H1 (cell line): ENCODE measurements at regions not wholly inside any gene's neighbourhood (a gene's known extent, or its start where the extent isn't known, plus 50 kb on each side); places are given as distances from the start of the nearest gene placed in this dataset.

Experiments used
- TF ChIP-seq, protein P1 (sequence below): fragments of 300-600 bp; sonication (generic); IDR thresholded peaks from 2 replicates; pipeline ENCODE4 v1.7.1; 2012; ENCODE audit warnings: low read length, moderate library complexity, mild to moderate bottlenecking, inconsistent platforms; ENCODE audit not compliant: insufficient replicate concordance

DNA sequence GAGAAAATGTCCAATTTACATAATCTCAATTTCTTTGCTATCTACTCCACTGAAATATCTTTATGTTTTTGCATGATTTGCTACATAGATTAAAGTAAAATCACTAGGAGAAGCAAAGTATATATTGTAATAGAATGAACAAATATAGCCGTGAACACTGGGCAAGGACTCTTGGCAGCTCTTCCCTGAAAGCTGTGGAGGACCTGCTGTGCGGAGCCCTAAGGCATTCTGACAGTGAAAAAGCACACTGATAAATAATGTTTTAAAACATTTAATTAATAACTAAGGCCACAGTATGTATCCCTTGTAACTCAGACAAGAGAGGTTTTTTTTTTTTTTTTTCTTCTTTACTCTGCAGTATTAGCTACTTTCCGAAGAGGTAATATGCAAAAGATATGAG, 256.1 kb upstream of the DPYD start (continued):
- TF ChIP-seq, protein P1, sequence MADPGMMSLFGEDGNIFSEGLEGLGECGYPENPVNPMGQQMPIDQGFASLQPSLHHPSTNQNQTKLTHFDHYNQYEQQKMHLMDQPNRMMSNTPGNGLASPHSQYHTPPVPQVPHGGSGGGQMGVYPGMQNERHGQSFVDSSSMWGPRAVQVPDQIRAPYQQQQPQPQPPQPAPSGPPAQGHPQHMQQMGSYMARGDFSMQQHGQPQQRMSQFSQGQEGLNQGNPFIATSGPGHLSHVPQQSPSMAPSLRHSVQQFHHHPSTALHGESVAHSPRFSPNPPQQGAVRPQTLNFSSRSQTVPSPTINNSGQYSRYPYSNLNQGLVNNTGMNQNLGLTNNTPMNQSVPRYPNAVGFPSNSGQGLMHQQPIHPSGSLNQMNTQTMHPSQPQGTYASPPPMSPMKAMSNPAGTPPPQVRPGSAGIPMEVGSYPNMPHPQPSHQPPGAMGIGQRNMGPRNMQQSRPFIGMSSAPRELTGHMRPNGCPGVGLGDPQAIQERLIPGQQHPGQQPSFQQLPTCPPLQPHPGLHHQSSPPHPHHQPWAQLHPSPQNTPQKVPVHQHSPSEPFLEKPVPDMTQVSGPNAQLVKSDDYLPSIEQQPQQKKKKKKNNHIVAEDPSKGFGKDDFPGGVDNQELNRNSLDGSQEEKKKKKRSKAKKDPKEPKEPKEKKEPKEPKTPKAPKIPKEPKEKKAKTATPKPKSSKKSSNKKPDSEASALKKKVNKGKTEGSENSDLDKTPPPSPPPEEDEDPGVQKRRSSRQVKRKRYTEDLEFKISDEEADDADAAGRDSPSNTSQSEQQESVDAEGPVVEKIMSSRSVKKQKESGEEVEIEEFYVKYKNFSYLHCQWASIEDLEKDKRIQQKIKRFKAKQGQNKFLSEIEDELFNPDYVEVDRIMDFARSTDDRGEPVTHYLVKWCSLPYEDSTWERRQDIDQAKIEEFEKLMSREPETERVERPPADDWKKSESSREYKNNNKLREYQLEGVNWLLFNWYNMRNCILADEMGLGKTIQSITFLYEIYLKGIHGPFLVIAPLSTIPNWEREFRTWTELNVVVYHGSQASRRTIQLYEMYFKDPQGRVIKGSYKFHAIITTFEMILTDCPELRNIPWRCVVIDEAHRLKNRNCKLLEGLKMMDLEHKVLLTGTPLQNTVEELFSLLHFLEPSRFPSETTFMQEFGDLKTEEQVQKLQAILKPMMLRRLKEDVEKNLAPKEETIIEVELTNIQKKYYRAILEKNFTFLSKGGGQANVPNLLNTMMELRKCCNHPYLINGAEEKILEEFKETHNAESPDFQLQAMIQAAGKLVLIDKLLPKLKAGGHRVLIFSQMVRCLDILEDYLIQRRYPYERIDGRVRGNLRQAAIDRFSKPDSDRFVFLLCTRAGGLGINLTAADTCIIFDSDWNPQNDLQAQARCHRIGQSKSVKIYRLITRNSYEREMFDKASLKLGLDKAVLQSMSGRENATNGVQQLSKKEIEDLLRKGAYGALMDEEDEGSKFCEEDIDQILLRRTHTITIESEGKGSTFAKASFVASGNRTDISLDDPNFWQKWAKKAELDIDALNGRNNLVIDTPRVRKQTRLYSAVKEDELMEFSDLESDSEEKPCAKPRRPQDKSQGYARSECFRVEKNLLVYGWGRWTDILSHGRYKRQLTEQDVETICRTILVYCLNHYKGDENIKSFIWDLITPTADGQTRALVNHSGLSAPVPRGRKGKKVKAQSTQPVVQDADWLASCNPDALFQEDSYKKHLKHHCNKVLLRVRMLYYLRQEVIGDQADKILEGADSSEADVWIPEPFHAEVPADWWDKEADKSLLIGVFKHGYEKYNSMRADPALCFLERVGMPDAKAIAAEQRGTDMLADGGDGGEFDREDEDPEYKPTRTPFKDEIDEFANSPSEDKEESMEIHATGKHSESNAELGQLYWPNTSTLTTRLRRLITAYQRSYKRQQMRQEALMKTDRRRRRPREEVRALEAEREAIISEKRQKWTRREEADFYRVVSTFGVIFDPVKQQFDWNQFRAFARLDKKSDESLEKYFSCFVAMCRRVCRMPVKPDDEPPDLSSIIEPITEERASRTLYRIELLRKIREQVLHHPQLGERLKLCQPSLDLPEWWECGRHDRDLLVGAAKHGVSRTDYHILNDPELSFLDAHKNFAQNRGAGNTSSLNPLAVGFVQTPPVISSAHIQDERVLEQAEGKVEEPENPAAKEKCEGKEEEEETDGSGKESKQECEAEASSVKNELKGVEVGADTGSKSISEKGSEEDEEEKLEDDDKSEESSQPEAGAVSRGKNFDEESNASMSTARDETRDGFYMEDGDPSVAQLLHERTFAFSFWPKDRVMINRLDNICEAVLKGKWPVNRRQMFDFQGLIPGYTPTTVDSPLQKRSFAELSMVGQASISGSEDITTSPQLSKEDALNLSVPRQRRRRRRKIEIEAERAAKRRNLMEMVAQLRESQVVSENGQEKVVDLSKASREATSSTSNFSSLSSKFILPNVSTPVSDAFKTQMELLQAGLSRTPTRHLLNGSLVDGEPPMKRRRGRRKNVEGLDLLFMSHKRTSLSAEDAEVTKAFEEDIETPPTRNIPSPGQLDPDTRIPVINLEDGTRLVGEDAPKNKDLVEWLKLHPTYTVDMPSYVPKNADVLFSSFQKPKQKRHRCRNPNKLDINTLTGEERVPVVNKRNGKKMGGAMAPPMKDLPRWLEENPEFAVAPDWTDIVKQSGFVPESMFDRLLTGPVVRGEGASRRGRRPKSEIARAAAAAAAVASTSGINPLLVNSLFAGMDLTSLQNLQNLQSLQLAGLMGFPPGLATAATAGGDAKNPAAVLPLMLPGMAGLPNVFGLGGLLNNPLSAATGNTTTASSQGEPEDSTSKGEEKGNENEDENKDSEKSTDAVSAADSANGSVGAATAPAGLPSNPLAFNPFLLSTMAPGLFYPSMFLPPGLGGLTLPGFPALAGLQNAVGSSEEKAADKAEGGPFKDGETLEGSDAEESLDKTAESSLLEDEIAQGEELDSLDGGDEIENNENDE, result no peak
